Hepatocyte (in vitro differentiated cells): ENCODE measurements at regions not wholly inside any gene's neighbourhood (a gene's known extent, or its start where the extent isn't known, plus 50 kb on each side); places are given as distances from the start of the nearest gene placed in this dataset.

Source experiments
- DNase-seq: peaks from one replicate; pipeline ENCODE4 v3.0.0-alpha.2; 2016; ENCODE audit warnings: low spot score
- H2AFZ ChIP-seq: fragments of 200-600 bp; sonication (generic); 2 replicates; pipeline ENCODE4 v1.6.0; 2016; ENCODE audit warnings: antibody characterized with exemption, mild to moderate bottlenecking
- H3K27ac ChIP-seq: fragments of 200-600 bp; sonication (generic); 2 replicates; pipeline ENCODE4 v1.5.1; 2016; ENCODE audit warnings: mild to moderate bottlenecking
- H3K27me3 ChIP-seq: fragments of 200-600 bp; sonication (generic); 2 replicates; pipeline ENCODE4 v1.6.1; 2016
- H3K36me3 ChIP-seq: fragments of 200-600 bp; sonication (generic); replicated peaks from 2 replicates; pipeline ENCODE4 v1.5.1; 2016; ENCODE audit warnings: low read depth; ENCODE audit not compliant: insufficient read depth
- H3K4me1 ChIP-seq: fragments of 200-600 bp; sonication (generic); 2 replicates; pipeline ENCODE4 v1.5.1; 2016; ENCODE audit warnings: mild to moderate bottlenecking, moderate library complexity; ENCODE audit not compliant: insufficient read depth
- H3K4me2 ChIP-seq: fragments of 200-600 bp; sonication (generic); 2 replicates; pipeline ENCODE4 v1.6.0; 2016
- H3K4me3 ChIP-seq: fragments of 200-600 bp; sonication (generic); 2 replicates; pipeline ENCODE4 v1.5.1; 2016; ENCODE audit warnings: mild to moderate bottlenecking
- H3K79me2 ChIP-seq: fragments of 200-600 bp; sonication (generic); 2 replicates; pipeline ENCODE4 v1.6.0; 2017; ENCODE audit warnings: mild to moderate bottlenecking
- H3K9me2 ChIP-seq: fragments of 200-600 bp; sonication (generic); replicated peaks from 2 replicates; pipeline ENCODE4 v1.6.0; 2017; ENCODE audit warnings: mild to moderate bottlenecking; ENCODE audit not compliant: insufficient read depth
- H3K9me3 ChIP-seq: fragments of 200-600 bp; sonication (generic); 2 replicates; pipeline ENCODE4 v1.5.1; 2016; ENCODE audit warnings: low read depth, mild to moderate bottlenecking
- H4K20me1 ChIP-seq: fragments of 200-600 bp; sonication (generic); 2 replicates; pipeline ENCODE4 v1.6.0; 2016; ENCODE audit warnings: mild to moderate bottlenecking; ENCODE audit not compliant: insufficient read depth, poor library complexity, severe bottlenecking
- EZH2 ChIP-seq: fragments of 200-600 bp; sonication (generic); IDR thresholded peaks from 2 replicates; pipeline ENCODE4 v1.6.1; 2016; ENCODE audit warnings: antibody characterized with exemption, mild to moderate bottlenecking, borderline replicate concordance
- EZH2phosphoT487 ChIP-seq: fragments of 200-600 bp; sonication (generic); IDR thresholded peaks from one replicate; pipeline ENCODE4 v1.6.1; 2018; ENCODE audit warnings: antibody characterized with exemption, mild to moderate bottlenecking, low read depth, moderate library complexity; ENCODE audit not compliant: unreplicated experiment, severe bottlenecking
- WGBS: methylation state at CpG from one replicate; pipeline ENCODE4 v1.1.6; 2016; ENCODE audit warnings: low lambda C conversion rate; ENCODE audit errors: missing lambda C conversion rate; 5-methylcytosine and 5-hydroxymethylcytosine counted together
- TF ChIP-seq, protein P1 (sequence below): fragments of 200-600 bp; sonication (generic); IDR thresholded peaks from 2 replicates; pipeline ENCODE4 v1.5.1; 2016; ENCODE audit warnings: antibody characterized with exemption, mild to moderate bottlenecking; ENCODE audit not compliant: poor library complexity

DNA sequence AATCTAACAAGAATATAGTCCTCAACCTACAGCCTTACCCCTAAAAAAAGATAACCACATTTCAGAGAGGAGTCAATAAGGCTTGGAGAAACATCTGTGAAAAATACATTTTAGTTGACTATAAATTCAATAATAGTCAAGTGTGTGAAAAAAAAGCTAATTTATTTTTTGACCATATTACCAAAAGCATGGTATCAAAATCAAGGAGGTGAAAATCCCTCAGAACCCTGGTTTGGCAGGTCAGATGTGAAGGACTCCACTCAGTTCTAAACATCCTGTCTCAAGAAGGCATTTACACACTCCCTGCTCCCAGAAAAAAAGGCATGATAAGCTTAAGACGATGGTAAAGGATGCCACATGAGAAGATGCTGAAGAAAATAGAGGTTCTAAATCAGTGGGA is 745.1 kb upstream of the TENM3 start:
- no peak overlapping the region for H2AFZ ChIP-seq
- DNase-seq, result no peak
- H3K27me3 ChIP-seq, result no peaks in the 10 kb centered on the region
- H3K27ac ChIP-seq, result no peak overlapping the region
- H3K36me3 ChIP-seq, result no peaks in the 10 kb centered on the region
- 91% methylated on average over 1 of the region's 1 CpG for WGBS
- no peak overlapping the region for H3K4me3 ChIP-seq
- TF ChIP-seq EZH2phosphoT487 (no peak), EZH2 (no peak)
- TF ChIP-seq, protein P1, sequence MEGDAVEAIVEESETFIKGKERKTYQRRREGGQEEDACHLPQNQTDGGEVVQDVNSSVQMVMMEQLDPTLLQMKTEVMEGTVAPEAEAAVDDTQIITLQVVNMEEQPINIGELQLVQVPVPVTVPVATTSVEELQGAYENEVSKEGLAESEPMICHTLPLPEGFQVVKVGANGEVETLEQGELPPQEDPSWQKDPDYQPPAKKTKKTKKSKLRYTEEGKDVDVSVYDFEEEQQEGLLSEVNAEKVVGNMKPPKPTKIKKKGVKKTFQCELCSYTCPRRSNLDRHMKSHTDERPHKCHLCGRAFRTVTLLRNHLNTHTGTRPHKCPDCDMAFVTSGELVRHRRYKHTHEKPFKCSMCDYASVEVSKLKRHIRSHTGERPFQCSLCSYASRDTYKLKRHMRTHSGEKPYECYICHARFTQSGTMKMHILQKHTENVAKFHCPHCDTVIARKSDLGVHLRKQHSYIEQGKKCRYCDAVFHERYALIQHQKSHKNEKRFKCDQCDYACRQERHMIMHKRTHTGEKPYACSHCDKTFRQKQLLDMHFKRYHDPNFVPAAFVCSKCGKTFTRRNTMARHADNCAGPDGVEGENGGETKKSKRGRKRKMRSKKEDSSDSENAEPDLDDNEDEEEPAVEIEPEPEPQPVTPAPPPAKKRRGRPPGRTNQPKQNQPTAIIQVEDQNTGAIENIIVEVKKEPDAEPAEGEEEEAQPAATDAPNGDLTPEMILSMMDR, result no peak
- H3K4me2 ChIP-seq, result no peak overlapping the region
- H3K9me3 ChIP-seq, result no peaks in the 10 kb centered on the region
- H3K79me2 ChIP-seq, result no peaks in the 10 kb centered on the region
- no peaks in the 10 kb centered on the region for H3K9me2 ChIP-seq
- H4K20me1 ChIP-seq, result no peaks in the 10 kb centered on the region
- H3K4me1 ChIP-seq, result no peaks in the 10 kb centered on the region

DNA sequence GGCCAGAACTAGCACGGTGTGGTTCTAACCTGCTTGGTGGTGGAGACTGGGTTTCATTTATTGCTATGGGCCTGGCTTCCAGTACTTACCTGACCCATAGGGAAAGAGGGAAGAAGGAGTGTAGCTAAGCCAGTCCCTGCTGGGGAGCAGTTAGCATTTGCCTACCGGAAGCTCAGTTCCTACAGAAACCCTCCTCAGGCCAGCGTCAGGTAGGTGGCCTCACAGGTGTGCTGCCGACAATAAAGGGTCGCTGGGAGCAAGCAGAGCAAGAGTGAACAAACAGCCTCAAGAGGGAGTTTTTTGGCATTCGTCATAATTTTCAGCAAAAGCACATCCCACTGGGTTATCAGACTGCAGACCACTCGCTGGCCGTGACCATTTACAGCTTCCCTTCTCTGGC is 740.6 kb upstream of the TENM3 start:
- Histone ChIP-seq H2AFZ (no peak overlapping the region), H3K4me1 (no peaks in the 10 kb centered on the region), H3K4me2 (no peak overlapping the region), H4K20me1 (no peaks in the 10 kb centered on the region), H3K79me2 (no peaks in the 10 kb centered on the region), H3K9me3 (no peaks in the 10 kb centered on the region), H3K4me3 (no peak overlapping the region), H3K9me2 (no peaks in the 10 kb centered on the region), H3K36me3 (no peaks in the 10 kb centered on the region), H3K27ac (no peak overlapping the region), H3K27me3 (peaks cover 3% of the 10 kb centered on the region)
- TF ChIP-seq EZH2, result no peak
- TF ChIP-seq EZH2phosphoT487, result no peak
- TF ChIP-seq, protein P1, result no peak
- WGBS, result 87% methylated on average over 8 of the region's 8 CpGs
- no peak for DNase-seq

DNA sequence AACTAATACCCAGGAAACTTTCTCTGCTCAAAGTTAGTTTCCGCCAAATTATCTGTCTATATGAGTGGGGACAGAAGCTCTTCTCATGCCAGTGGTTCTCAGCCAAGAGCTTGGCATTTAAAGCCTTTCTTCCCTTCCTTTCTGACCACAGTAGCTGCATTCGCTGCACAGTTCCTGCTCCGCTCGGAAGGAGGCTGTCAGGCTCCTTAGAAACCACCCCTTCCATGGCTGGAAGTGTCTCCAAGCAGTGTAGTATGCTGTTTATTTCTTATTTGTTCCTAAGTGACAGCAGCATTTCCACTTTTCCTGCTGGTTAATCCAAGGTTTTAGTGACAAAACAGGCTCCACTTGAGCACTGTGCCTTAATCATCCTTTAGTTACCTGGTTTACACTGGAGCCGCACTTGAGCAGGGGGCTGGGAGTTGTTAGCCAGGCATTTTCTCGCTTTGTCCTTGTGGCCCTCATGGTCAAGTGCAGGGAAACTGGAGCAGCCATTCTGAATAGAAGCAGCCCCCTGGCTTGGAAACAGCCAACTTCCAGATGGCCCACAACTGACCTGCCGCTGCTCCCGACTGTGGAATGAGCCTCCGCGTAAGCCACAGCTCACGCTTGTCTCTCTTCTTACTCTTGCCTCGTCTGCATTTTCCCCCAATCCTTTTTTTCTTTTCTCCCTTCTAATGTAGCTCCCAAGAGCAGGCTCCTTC is 739.4 kb upstream of the TENM3 start:
- Histone ChIP-seq H3K27ac (no peak overlapping the region), H3K9me3 (no peaks in the 10 kb centered on the region), H3K36me3 (no peaks in the 10 kb centered on the region), H3K4me3 (no peak overlapping the region), H3K9me2 (no peaks in the 10 kb centered on the region), H2AFZ (no peak overlapping the region), H3K4me1 (no peaks in the 10 kb centered on the region), H3K4me2 (no peak overlapping the region), H4K20me1 (no peaks in the 10 kb centered on the region), H3K79me2 (no peaks in the 10 kb centered on the region), H3K27me3 (peaks cover 5% of the 10 kb centered on the region)
- 80% methylated on average over 12 of the region's 12 CpGs for WGBS
- DNase-seq, result no peak
- no peak for TF ChIP-seq EZH2
- TF ChIP-seq, protein P1, result no peak
- TF ChIP-seq EZH2phosphoT487, result no peak
